Umbilical cord (tissue), 1 donor: ENCODE measurements at regions not wholly inside any gene's neighbourhood (a gene's known extent, or its start where the extent isn't known, plus 50 kb on each side); places are given as distances from the start of the nearest gene placed in this dataset.
"Not testable (repeated sequence)": the region's sequence is repeated elsewhere in the genome, so short reads cannot be mapped to it uniquely, and the experiment has no call there.

ENCODE experiments used
- DNase-seq: peaks from one replicate; pipeline ENCODE4 v3.0.0-alpha.2; 2015; ENCODE audit warnings: low spot score

DNA sequence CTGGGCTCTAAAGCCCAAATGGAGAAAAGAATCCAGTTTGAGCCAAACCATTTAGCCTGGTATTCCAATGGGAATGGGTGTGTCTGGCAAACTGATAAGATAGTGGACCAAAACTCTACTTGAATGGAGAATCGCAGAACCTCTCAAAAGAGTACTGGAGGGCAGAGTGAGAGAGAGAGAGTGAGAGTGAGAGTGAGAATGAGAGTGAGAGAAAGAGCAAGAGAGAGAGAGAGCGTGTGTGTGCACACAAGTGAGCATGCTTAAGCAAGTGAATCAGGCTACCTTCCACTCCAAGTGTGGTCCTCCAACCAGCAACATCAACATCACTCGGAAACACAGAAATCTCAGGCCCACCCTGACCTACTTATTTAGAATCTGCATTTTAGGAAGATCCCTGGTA lies 58.8 kb downstream of the UQCRFS1 start:
- DNase-seq, result no peak

DNA sequence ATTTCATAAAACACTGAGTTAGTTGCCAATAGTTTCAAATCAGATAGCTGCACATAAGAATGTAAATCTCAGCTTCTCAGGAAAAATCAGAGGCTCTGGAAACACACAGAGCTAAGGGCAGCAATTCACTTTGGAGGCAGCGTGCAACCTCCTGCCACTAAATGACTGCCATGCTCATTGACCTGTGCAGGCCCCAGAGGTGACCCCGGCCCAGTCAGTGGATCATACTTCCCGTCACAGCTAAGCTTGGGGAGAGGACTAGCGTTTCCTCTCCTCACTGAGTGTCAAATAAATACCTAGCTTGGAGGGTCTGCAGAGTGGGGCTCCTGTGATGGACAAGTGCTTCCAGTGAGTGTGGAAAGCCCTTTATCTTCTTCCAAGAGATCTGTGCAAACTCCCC lies 67.2 kb downstream of the UQCRFS1 start:
- no peak for DNase-seq

DNA sequence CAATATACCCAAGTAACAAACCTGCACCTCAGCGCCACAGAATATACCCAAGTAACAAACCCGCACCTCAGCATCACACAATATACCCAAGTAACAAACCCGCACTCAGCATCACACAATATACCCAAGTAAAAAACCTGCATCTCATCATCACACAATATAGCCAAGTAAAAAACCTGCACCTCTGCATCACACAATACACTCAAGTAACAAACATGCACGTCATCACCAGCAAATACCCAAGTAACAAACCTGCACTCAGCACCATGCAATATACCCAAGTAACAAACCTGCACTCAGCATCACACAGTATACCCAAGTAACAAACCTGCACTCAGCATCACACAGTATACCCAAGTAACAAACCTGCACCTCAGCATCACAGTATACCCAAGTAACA lies 69.8 kb downstream of the UQCRFS1 start:
- DNase-seq, result no peak

DNA sequence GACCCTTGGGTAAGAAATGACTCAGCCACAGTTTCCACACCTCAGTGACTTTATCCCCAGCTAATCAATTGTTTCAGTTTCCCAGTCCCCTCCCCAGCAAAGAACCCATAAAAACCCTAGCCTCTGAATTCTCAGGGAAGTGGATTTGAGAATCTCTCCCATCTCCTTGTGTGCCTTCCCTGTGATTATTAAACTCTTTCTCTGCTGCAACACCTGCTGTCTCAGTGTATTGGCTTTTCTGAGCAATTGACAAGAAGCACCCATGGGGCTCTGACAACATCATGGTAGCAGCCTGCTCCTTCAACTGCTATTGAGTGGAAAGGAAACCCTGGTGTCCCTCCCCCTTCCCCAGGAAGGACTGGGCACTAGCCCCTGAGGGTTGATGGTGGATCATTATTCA lies 73.7 kb downstream of the UQCRFS1 start:
- no peak for DNase-seq

GRCh38 chr19:29138206-29138605 lies 74.7 kb downstream of the UQCRFS1 start:
- not testable (repeated sequence) for DNase-seq

- DNase-seq, result no peak
Observed at GRCh38 chr19:29131456-29131855, 81.5 kb downstream of the UQCRFS1 start.

DNA sequence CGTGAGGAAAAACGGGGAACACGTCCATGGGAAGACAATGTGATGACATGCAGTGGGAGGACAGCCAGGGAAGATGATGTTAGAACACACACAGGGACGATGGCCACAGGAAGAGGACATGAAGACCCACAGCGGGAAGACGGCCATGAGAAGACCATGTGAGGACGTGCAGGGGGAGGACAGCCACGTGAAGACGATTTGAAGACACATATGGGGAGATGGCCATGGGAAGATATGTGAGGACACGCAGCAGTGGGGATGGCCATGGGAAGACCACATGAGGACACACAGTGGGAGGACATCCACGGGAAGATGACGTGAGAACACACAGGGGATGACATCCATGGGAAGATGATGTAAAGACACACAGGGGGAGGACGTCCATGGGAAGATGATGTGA lies 83.8 kb downstream of the UQCRFS1 start:
- DNase-seq, result no peak

DNA sequence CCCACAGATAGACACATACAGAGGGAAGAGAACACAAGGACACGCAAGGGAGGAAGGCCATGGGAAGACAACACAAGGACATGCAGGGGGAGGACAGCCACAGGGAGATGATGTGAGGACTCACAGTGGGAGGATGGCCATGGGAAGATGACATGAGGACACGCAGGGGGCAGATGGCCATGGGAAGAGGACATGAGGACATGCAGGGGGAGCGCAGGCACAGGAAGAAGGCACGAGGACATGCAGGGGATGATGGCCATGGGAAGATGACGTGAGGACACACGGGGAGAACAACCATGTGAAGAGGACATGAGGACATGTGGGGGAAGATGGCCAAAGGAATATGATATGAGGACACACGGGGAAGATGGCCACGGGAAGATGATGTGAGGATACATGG lies 84.7 kb downstream of the UQCRFS1 start:
- no peak for DNase-seq

- no peak for DNase-seq
Observed at GRCh38 chr19:29122185-29122584, 90.8 kb downstream of the UQCRFS1 start.

GRCh38 chr19:29121684-29122083 lies 91.3 kb downstream of the UQCRFS1 start:
- no peak for DNase-seq

DNA sequence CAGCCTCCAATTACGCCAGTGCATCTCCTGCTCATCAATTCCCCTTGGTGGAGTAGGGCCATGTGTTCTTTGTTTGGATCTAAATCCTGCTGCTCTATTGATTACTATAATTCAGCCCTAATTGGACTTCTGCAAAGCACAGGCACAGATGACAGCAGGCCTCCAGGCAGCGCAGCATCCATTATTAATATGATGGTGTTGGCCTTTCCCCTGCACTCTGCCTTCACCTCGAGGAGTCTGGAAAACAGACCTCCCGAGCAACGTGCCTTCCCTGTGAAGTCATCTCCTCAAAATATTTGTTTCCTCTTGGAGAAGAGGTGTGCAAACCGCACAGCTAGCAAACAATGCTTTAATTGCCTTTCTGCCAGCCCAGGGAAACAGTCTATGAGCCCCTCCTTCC lies 92.5 kb downstream of the UQCRFS1 start:
- DNase-seq, result no peak

DNA sequence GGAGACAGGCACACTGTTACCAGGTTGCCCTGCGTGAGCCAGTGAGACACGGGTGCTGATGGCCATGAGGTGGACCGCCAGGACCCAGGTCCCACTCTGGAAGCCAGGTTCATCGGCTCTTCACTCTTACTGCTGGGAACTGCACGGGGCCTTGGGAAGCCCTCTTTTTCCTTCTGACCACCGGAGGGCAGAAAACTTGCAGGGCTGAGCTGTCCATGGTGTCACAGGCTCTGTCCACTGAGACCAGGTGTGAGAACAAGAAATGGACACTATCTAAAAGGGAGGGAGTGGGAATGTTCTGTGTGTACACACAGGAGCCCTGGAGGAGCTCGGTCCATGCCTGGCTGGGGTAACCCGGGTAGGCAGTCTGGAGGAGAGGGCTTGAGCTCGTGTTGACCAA lies 93.4 kb downstream of the UQCRFS1 start:
- no peak for DNase-seq

DNA sequence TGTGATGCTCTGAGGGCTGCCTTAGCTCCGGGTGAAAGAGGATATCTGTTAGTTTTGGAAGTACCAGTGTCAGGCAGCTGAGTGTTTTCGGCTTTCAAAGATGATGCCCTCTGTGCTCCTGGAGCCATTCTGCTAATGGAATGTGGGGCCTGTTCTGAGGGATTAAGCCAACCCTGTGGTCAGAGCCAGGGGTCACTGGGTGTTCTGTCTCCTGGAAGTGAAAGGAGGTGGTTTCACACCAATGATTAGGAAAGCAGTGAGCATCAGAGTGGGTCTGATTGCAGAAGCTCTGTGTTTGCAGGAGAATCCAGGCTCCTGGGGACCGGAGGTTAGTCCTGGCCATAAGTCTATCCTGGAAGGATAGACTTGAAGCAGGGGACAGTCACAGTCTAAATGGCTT lies 94.6 kb downstream of the UQCRFS1 start:
- no peak for DNase-seq

DNA sequence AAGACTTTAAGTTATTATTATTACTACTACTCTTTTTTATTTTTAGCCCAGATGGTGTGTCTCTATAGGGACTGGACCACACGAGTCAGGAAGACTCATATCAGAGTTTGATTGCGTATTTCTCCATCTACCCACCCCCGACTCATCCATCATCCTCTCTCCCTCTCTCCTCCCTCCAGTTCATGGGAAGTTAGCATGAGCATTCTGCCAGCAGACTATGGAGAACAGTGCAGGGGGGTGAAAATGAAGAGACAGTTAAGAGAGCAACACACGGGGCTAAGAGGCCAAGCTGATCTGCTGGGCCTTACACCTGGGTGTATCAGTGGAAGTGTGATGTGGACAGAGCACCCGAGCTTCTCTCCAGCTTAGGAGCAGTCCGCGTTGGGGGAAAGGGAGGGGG lies 95.0 kb downstream of the UQCRFS1 start:
- no peak for DNase-seq

DNA sequence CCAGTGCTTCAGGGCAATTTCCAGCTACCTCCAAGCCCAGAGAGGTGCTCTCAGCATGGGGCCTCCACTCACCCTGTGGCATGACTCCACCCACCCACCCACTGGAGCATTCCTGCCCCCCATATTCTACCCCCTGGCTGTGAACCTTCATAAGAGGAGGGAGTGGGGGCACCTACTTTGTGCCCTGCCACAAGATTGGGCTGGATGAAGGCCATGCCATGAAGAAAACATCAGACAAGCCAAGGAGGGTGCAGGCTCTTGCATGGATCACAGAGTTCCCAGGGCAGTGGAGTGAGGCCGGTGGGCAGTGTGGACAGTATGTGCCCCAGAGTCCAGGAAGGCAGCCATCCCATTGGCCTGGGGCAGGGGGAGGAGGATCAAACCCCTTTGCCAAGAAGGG lies 97.8 kb downstream of the UQCRFS1 start:
- DNase-seq, result no peak

DNA sequence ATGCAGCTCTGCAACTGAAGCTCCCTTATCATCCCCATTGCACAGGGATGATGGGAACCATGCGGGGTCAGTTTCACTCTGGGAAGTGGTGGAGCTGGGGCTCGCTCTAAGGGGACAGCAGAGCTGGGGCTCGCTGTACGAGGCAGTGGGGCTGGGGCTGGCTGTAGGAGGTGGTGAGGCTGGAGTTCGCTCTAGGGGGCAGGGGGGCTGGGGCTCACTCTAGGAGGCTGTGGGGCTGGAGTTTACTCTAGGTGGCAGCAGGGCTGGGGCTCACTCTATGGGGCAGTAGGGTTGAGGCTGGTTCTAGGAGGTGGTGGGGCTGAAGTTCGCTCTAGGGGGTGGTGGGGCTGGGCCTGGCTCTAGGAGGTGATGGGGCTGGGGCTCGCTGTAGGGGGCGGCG lies 99.1 kb downstream of the UQCRFS1 start:
- no peak for DNase-seq

DNA sequence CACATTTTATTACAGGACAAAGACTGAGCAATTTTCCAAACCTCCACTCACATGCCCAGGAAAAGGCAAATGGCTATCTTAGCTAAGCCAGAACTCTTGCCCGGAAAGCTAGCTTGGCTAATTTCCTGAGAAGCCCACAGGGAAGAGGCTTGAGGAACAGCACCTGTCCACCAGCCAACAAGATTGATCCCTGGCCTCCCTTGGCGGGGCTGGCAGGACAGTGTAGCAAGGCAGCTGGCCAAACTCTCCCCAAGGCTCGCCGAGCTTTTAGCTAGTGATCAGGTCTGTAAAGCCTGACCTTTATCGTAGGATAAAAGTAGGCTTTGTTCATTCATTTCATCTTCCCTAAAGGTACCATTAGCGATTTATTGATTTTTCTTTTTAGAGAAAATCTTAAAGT lies 101.4 kb downstream of the UQCRFS1 start:
- DNase-seq, result no peak

DNA sequence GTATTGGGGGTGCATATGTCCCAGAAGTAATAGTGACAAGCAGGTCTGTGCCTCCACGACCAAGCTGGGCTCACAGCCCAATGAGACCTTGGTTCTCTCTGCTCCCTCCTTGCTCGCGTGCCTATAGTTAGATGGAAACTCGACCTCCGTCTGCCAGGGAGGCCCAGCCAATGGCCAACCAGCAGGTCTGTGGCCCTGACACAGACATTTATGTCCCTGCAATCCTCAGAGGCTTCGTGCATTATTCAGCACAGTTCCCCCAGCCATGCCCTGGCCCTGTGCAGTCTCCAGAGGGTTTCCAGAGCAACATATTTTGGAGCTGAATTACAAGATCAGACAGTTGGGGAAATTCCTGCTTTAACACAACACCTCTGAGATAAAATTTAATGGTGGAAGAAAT lies 105.1 kb downstream of the UQCRFS1 start:
- DNase-seq, result no peak

DNA sequence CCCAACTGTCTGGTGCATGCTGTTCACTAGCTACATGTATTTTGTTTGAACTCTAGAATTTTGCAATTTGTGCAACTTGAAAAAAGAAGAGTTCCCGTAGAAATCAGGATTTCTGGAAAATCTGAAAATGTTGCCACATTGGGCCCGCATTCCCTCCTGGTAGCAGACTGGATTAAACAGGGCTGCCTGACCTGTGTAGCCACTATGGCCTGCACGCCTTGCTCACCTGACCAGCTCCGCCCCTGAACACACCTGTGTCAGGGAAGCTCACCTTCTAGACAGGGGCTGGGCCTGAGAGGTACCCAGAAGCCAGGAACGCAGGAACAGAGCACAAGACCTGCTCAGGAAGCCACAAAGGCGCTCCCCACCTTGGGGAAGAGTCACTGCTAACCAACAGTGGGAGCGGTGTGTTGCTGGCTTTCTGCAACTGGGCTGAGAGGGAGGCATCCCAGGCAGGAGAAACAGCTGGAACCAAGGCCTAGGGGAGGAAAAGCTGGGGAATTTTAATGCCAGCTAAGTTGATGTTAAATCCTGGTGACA lies 106.5 kb downstream of the UQCRFS1 start:
- DNase-seq, result peak; percentile 1

DNA sequence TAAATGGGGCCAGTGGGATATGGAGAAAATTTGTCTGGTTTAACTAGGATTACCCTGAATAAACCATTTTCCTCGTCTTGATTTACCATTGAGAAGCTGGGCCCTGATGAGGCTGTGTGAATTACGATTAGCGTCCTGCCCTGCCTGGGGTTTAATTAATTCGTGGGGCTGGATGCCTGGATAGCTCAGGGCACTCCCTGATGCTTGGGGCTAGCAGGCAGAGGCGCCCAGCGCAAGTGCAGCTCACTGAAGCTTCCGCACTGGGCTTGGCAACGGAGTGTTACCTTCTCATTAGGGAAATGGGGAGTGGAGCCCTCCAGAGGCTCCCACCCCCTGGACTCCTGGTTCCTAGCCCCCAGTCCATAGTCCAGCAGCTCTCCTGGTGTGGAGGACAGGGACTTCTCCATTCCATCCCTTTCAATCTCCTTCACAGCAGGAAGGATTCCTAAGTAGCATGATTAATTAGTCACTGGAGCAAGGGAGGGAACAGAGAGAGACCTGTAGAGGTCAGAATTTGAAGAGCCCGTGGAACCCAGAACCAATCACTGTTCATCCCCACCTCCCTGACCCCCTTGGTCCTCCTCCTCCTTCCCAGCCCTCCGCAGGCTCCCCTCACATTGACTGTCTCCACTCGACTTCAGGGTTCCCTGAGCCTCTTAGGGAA lies 107.2 kb downstream of the UQCRFS1 start:
- DNase-seq, result no peak

GRCh38 chr19:29104605-29105241 lies 108.2 kb downstream of the UQCRFS1 start:
- DNase-seq, result no peak

DNA sequence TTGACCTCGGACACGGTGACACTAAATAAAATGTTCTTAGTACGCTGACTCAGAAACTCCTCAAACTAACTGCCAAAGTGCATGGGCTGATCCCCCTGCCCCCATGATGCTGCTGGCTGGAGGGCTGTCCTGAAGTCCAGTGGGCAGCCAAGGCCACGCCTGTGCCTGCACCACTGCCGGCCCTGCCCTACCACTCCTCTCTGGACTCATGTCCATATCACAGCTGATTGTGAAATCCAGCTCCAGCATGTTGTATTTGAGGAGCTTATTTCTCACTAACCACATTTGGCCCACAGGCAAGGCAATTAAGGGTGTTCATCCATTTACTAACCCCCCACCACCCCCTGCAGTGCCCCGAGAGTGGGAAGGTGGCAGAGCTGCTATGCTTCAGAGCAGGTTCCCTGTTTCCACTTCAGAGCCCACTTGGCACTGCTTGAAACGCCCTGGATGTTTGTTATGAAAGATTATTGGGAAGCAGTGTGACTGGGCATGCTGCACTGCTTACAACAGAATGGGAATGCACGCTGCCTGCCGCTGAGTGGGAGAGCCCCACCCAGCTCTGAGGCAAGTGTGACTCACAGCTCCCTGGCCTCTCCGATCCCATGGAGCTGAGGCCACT lies 114.0 kb downstream of the UQCRFS1 start:
- peak; percentile 2 for DNase-seq

- DNase-seq, result no peak
Observed at GRCh38 chr19:29098091-29098490, 114.9 kb downstream of the UQCRFS1 start.
